ENCODE measurements at regions not wholly inside any gene's neighbourhood (a gene's known extent, or its start where the extent isn't known, plus 50 kb on each side); places are given as distances from the start of the nearest gene placed in this dataset.
"Not testable (repeated sequence)": the region's sequence is repeated elsewhere in the genome, so short reads cannot be mapped to it uniquely, and the experiment has no call there.

DNA sequence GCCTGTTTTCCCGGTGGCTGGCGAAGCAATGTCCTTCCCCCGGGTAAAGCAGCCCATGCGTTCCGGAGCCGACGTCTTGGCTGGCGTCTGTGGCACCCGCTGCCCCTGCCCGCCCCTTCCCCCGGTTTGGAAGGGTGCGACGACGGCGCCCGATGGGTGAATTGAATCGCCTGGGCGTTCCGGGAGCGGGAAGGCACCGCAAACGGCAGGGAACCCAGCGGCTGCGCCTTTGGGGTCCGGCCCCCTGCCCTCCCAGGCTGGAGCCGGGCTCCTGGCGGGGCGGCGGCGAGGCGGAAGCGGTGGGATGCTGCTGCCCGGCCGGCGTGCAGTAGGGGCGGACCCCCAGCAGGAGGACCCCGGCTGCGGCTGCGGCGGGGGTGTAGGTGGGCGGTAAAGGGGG, 123.6 kb upstream of the RHOU start:
- H3K27me3 ChIP-seq; DNase-seq; intact Hi-C loops (cut with DNase I); H3K27ac ChIP-seq; H3K9me3 ChIP-seq; H3K36me3 ChIP-seq; H3K4me1 ChIP-seq; H3K4me3 ChIP-seq (replicated peaks in 1 of 3): not testable (repeated sequence)
- no CpG with 5 or more reads among the region's 41 CpGs for WGBS, 2 donors

DNA sequence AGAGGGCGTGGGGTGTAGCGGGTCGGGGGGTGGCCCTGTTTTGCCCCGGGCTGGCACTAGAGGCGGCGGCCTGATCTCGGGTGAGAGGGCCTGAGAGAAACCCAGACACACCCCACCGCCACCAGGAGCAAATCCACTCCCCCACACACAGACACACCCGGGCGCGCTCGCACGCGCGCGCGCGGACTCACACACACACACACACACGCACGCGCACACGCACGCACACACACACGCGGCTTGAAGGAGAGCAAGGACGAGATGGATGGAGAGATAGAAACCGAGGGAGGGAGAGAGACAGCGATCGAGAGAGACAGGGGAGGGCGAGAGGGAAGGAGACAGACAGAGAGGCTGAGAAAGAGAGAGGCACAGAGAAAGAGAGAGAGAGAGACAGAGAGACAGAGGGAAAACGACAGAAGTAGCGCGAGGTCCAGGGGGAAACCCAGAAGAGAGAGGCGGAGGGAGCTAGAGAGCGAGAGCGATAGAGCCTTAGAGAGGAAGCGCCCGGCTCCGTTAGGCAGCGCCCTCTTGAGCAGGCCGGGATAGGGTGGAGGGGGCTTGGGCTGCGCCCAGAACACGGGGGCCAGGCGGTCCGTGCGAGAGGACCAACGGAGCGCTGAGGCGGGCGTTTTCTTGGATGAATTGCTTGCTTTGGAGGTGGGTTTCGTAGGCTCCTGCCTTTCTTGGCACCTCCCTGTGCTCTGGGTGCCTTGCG, 113.1 kb upstream of the RHOU start:
- H3K27ac ChIP-seq; H3K4me3 ChIP-seq (replicated peaks in 1 of 3); H3K4me1 ChIP-seq; H3K9me3 ChIP-seq; H3K27me3 ChIP-seq; H3K36me3 ChIP-seq; intact Hi-C loops (cut with DNase I): not testable (repeated sequence)
- 76% methylated on average over 23 of the region's 52 CpGs; no CpG with 5 or more reads in 1 of the 2 donors for WGBS, 2 donors
- peak in 1 of 2 donors; percentile 4 for DNase-seq

DNA sequence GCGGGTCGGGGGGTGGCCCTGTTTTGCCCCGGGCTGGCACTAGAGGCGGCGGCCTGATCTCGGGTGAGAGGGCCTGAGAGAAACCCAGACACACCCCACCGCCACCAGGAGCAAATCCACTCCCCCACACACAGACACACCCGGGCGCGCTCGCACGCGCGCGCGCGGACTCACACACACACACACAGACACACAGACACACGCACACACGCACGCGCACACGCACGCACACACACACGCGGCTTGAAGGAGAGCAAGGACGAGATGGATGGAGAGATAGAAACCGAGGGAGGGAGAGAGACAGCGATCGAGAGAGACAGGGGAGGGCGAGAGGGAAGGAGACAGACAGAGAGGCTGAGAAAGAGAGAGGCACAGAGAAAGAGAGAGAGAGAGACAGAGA, 108.8 kb upstream of the RHOU start:
- H3K27me3 ChIP-seq; H3K9me3 ChIP-seq; H3K4me3 ChIP-seq (replicated peaks in 1 of 3); H3K36me3 ChIP-seq; H3K4me1 ChIP-seq; H3K27ac ChIP-seq; DNase-seq; intact Hi-C loops (cut with DNase I): not testable (repeated sequence)
- 60% methylated on average over 11 of the region's 30 CpGs; no CpG with 5 or more reads in 1 of the 2 donors for WGBS, 2 donors

DNA sequence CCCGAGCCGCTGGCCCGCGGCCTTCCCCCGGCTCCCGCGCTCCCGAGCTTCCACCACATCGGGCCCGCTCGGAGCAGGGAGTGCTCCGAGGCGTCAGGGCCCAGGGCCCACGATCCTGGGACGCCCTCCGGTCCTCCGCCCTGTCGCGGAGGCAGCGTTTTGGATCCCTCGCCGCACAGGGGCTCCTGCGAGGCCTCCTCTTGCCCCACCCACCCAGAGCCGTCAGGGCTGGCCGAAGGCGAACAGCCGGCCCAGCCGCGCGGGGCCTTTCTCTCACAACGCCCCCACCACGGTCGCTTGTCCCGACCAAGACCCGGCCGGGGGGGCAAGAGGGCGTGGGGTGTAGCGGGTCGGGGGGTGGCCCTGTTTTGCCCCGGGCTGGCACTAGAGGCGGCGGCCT, 102.4 kb upstream of the RHOU start:
- H3K27ac ChIP-seq; DNase-seq; H3K27me3 ChIP-seq; H3K9me3 ChIP-seq; H3K4me3 ChIP-seq (replicated peaks in 1 of 3); H3K4me1 ChIP-seq; intact Hi-C loops (cut with DNase I); H3K36me3 ChIP-seq: not testable (repeated sequence)
- no CpG with 5 or more reads among the region's 42 CpGs for WGBS, 2 donors

DNA sequence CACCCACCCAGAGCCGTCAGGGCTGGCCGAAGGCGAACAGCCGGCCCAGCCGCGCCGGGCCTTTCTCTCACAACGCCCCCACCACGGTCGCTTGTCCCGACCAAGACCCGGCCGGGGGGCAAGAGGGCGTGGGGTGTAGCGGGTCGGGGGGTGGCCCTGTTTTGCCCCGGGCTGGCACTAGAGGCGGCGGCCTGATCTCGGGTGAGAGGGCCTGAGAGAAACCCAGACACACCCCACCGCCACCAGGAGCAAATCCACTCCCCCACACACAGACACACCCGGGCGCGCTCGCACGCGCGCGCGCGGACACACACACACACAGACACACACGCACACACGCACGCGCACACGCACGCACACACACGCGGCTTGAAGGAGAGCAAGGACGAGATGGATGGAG, 100.0 kb upstream of the RHOU start:
- intact Hi-C loops (cut with DNase I); H3K27me3 ChIP-seq; H3K9me3 ChIP-seq; H3K4me1 ChIP-seq; H3K36me3 ChIP-seq: not testable (repeated sequence)
- peak overlapping the region in 1 of 3 donors; percentile 55 for H3K4me3 ChIP-seq (replicated peaks in 1 of 3)
- DNase-seq = peak; percentile 43 to 57
- WGBS, 2 donors = 0 to 30% methylated on average over 5 to 38 of the region's 40 CpGs
- peak overlapping the region in 1 of 3 donors; percentile 51 for H3K27ac ChIP-seq

DNA sequence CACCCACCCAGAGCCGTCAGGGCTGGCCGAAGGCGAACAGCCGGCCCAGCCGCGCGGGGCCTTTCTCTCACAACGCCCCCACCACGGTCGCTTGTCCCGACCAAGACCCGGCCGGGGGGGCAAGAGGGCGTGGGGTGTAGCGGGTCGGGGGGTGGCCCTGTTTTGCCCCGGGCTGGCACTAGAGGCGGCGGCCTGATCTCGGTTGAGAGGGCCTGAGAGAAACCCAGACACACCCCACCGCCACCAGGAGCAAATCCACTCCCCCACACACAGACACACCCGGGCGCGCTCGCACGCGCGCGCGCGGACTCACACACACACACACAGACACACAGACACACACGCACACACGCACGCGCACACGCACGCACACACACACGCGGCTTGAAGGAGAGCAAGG, 97.8 kb upstream of the RHOU start:
- 2% methylated on average over 8 of the region's 39 CpGs; no CpG with 5 or more reads in 1 of the 2 donors for WGBS, 2 donors
- H3K27me3 ChIP-seq; H3K4me1 ChIP-seq; H3K36me3 ChIP-seq; H3K9me3 ChIP-seq; H3K27ac ChIP-seq; intact Hi-C loops (cut with DNase I): not testable (repeated sequence)
- DNase-seq = peak in 1 of 2 donors; percentile 50
- H3K4me3 ChIP-seq (replicated peaks in 1 of 3) = peak overlapping the region in 1 of 3 donors; percentile 27

DNA sequence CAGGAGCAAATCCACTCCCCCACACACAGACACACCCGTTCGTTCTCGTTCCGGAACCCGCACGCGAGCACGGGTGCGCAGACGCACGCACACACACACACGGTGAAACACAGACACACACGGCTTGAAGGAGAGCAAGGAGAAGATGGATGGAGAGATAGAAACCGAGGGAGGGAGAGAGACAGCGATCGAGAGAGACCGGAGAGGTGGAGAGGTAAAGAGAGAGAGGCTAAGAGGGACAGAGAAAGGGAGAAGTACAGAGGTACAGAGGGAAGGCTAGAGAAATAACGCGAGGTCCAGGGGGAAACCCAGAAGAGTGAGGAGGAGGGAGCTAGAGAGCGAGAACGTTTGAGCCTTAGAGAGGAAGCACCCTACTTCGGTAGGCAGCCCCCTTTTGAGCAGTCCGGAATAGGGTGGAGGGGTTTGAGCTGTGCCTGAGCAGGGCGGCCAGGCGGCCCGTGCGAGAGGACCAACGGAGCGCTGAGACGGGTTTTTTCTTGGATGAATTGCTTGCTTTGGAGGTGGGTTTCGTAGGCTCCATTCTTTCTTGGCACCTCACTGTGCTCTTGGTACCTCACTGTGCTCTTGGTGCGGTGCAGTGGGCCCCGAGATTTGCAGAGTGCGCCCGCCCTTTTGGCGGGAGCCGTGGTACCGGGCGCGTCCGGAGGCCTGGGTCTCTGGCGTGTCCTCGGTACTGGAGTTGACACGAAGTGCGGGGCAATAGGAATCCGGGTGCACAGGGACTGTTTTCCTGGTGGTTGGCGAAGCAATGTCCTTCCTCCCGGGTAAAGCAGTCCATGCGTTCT, 88.4 kb upstream of the RHOU start:
- intact Hi-C loops (cut with DNase I) = no loop called here
- WGBS, 2 donors = 1 to 3% methylated on average over 36 to 44 of the region's 49 CpGs
- Histone ChIP-seq H3K4me1 (peaks cover 12 to 14% of the 10 kb centered on the region in 2 donors), H3K9me3 (no peaks in the 10 kb centered on the region), H3K36me3 (no peaks in the 10 kb centered on the region), H3K27me3 (peaks cover 16% of the 10 kb centered on the region), H3K4me3 (replicated peaks in 1 of 3) (peak overlapping the region; percentile 26 to 30 (median 28)), H3K27ac (peak overlapping the region in 1 of 3 donors; percentile 30)
- TF ChIP-seq POLR2A (IDR thresholded peaks at IDR 0.05) = no peak
- TF ChIP-seq, protein P1, sequence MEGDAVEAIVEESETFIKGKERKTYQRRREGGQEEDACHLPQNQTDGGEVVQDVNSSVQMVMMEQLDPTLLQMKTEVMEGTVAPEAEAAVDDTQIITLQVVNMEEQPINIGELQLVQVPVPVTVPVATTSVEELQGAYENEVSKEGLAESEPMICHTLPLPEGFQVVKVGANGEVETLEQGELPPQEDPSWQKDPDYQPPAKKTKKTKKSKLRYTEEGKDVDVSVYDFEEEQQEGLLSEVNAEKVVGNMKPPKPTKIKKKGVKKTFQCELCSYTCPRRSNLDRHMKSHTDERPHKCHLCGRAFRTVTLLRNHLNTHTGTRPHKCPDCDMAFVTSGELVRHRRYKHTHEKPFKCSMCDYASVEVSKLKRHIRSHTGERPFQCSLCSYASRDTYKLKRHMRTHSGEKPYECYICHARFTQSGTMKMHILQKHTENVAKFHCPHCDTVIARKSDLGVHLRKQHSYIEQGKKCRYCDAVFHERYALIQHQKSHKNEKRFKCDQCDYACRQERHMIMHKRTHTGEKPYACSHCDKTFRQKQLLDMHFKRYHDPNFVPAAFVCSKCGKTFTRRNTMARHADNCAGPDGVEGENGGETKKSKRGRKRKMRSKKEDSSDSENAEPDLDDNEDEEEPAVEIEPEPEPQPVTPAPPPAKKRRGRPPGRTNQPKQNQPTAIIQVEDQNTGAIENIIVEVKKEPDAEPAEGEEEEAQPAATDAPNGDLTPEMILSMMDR (IDR thresholded peaks at IDR 0.05) = no peak
- DNase-seq = peak; percentile 10 to 14
